Activated T-helper 2 cell treated with anti-CD3 and anti-CD28 coated beads, Interferon-gamma antibody, Interleukin-2, Interleukin-4, amounts not matched to agents 10 μg/mL and 5 μg/mL and 100 μg/mL, durations not matched to agents 14 hours and 24 hours and 36 hours (primary cell): ENCODE measurements at regions not wholly inside any gene's neighbourhood (a gene's known extent, or its start where the extent isn't known, plus 50 kb on each side); places are given as distances from the start of the nearest gene placed in this dataset.

ENCODE experiments used
- DNase-seq: peaks from one replicate; pipeline ENCODE4 v3.0.0; 2021; ENCODE audit warnings: low spot score
- H3K27ac Mint-ChIP-seq: one replicate; pipeline ENCODE4 v1.8.0; 2021; ENCODE audit warnings: mixed read lengths
- H3K27me3 Mint-ChIP-seq: one replicate; pipeline ENCODE4 v1.8.0; 2021; ENCODE audit warnings: low read depth, mixed read lengths
- H3K36me3 Mint-ChIP-seq: one replicate; pipeline ENCODE4 v1.8.0; 2021; ENCODE audit warnings: low read depth, mixed read lengths
- H3K4me1 Mint-ChIP-seq: one replicate; pipeline ENCODE4 v1.8.0; 2021; ENCODE audit warnings: low read depth, mixed read lengths
- H3K4me3 Mint-ChIP-seq: one replicate; pipeline ENCODE4 v1.8.0; 2021; ENCODE audit warnings: low read depth, mild to moderate bottlenecking, moderate library complexity, mixed read lengths
- H3K9me3 Mint-ChIP-seq: one replicate; pipeline ENCODE4 v1.8.0; 2021; ENCODE audit warnings: mixed read lengths
- intact Hi-C: fragments of 100-400 bp; cut with micrococcal nuclease; formaldehyde crosslinking; loops from one replicate; pipeline ENCODE4 v1.15.1; 2023

GRCh38 chr10:91149550-91149949, 70.9 kb upstream of the PCGF5 start:
- intact Hi-C loops: no loop called here

GRCh38 chr10:91150631-91151030, 69.8 kb upstream of the PCGF5 start:
- Mint-ChIP-seq H3K36me3 (no peaks in the 10 kb centered on the region), H3K27me3 (no peaks in the 10 kb centered on the region), H3K4me3 (no peak overlapping the region), H3K4me1 (no peaks in the 10 kb centered on the region), H3K27ac (no peak overlapping the region), H3K9me3 (no peaks in the 10 kb centered on the region)
- DNase-seq: no peak
- intact Hi-C loops: no loop called here

More at GRCh38 chr10:91149550-91149949, 70.9 kb upstream of the PCGF5 start:
- H3K9me3 Mint-ChIP-seq: no peaks in the 10 kb centered on the region
- no peaks in the 10 kb centered on the region for H3K27me3 Mint-ChIP-seq
- H3K4me1 Mint-ChIP-seq: no peaks in the 10 kb centered on the region
- H3K4me3 Mint-ChIP-seq: no peak overlapping the region
- no peak for DNase-seq
- no peak overlapping the region for H3K27ac Mint-ChIP-seq
- no peaks in the 10 kb centered on the region for H3K36me3 Mint-ChIP-seq

GRCh38 chr10:91153508-91153907, 67.0 kb upstream of the PCGF5 start:
- Mint-ChIP-seq H3K27ac (no peak overlapping the region), H3K27me3 (no peaks in the 10 kb centered on the region), H3K36me3 (no peaks in the 10 kb centered on the region), H3K9me3 (no peaks in the 10 kb centered on the region), H3K4me3 (no peak overlapping the region), H3K4me1 (peaks cover 6% of the 10 kb centered on the region)
- intact Hi-C loops: no loop called here
- DNase-seq: no peak

- Mint-ChIP-seq H3K4me1 (peaks cover 10% of the 10 kb centered on the region), H3K27me3 (no peaks in the 10 kb centered on the region), H3K36me3 (no peaks in the 10 kb centered on the region), H3K27ac (no peak overlapping the region), H3K9me3 (no peaks in the 10 kb centered on the region), H3K4me3 (no peak overlapping the region)
- no peak for DNase-seq
- intact Hi-C loops: no loop called here
Measured at GRCh38 chr10:91154842-91155241, 65.6 kb upstream of the PCGF5 start.

GRCh38 chr10:91156196-91156595, 64.3 kb upstream of the PCGF5 start:
- Mint-ChIP-seq H3K9me3 (no peaks in the 10 kb centered on the region), H3K27me3 (no peaks in the 10 kb centered on the region), H3K36me3 (no peaks in the 10 kb centered on the region), H3K4me1 (peaks cover 10% of the 10 kb centered on the region), H3K4me3 (no peak overlapping the region), H3K27ac (no peak overlapping the region)
- intact Hi-C loops: no loop called here
- no peak for DNase-seq

- Mint-ChIP-seq H3K27ac (no peak overlapping the region), H3K36me3 (peaks cover 3% of the 10 kb centered on the region), H3K4me3 (no peak overlapping the region), H3K4me1 (peaks cover 21% of the 10 kb centered on the region), H3K9me3 (no peaks in the 10 kb centered on the region), H3K27me3 (no peaks in the 10 kb centered on the region)
- no peak for DNase-seq
- intact Hi-C loops: no loop called here
Measured at GRCh38 chr10:91159254-91159783, 61.1 kb upstream of the PCGF5 start.

GRCh38 chr10:91162050-91162494, 58.4 kb upstream of the PCGF5 start:
- Mint-ChIP-seq H3K4me1 (peaks cover 31% of the 10 kb centered on the region), H3K9me3 (no peaks in the 10 kb centered on the region)
- DNase-seq: no peak

GRCh38 chr10:91162495-91163268, 57.8 kb upstream of the PCGF5 start:
- Mint-ChIP-seq H3K9me3 (no peaks in the 10 kb centered on the region), H3K27me3 (no peaks in the 10 kb centered on the region), H3K36me3 (peaks cover 3% of the 10 kb centered on the region), H3K4me1 (peaks cover 36% of the 10 kb centered on the region), H3K4me3 (peak overlapping the region; percentile 83), H3K27ac (peak overlapping the region; percentile 86)
- intact Hi-C loops: loop anchor here (1.0 to 10.0 kb wide), 4 partner anchors 155 to 632 kb away; partner anchors contain the start of genes HECTD2, RPP30 and TNKS2
- peak; percentile 64 for DNase-seq

More at GRCh38 chr10:91162050-91162494, 58.4 kb upstream of the PCGF5 start:
- H3K27ac Mint-ChIP-seq: peak overlapping the region; percentile 86
- intact Hi-C loops: loop anchor here (2.0 to 10.0 kb wide), 3 partner anchors 249 to 633 kb away; partner anchors contain the start of genes HECTD2, RPP30 and TNKS2
- H3K36me3 Mint-ChIP-seq: peaks cover 3% of the 10 kb centered on the region
- H3K27me3 Mint-ChIP-seq: no peaks in the 10 kb centered on the region
- peak overlapping the region; percentile 83 for H3K4me3 Mint-ChIP-seq

- Mint-ChIP-seq H3K36me3 (peaks cover 10% of the 10 kb centered on the region), H3K4me1 (peaks cover 34% of the 10 kb centered on the region), H3K9me3 (no peaks in the 10 kb centered on the region), H3K27ac (peak overlapping the region; percentile 76), H3K27me3 (no peaks in the 10 kb centered on the region), H3K4me3 (peak overlapping the region; percentile 85)
- intact Hi-C loops: loop anchor here (1.0 to 10.0 kb wide), 4 partner anchors 156 to 631 kb away; partner anchors contain the start of genes HECTD2, RPP30 and TNKS2
- peak; percentile 70 for DNase-seq
Measured at GRCh38 chr10:91163269-91163868, 57.1 kb upstream of the PCGF5 start.

GRCh38 chr10:91163869-91164474, 56.5 kb upstream of the PCGF5 start:
- intact Hi-C loops: loop anchor here (1.0 to 10.0 kb wide), 7 partner anchors 30 to 631 kb away; partner anchors contain the start of genes HECTD2, PCGF5, RPP30 and TNKS2
- Mint-ChIP-seq H3K27me3 (no peaks in the 10 kb centered on the region), H3K4me3 (peak overlapping the region; percentile 85), H3K4me1 (peaks cover 32% of the 10 kb centered on the region), H3K27ac (peak overlapping the region; percentile 91), H3K9me3 (no peaks in the 10 kb centered on the region), H3K36me3 (peaks cover 10% of the 10 kb centered on the region)
- peak; percentile 47 for DNase-seq

- H3K4me1 Mint-ChIP-seq: peaks cover 30% of the 10 kb centered on the region
- intact Hi-C loops: loop anchor here (1.0 to 10.0 kb wide), 5 partner anchors 30 to 630 kb away; partner anchors contain the start of genes PCGF5 and TNKS2
- H3K4me3 Mint-ChIP-seq: peak overlapping the region; percentile 85
- DNase-seq: no peak
- H3K36me3 Mint-ChIP-seq: peaks cover 11% of the 10 kb centered on the region
- peaks cover under 1% of the 10 kb centered on the region for H3K9me3 Mint-ChIP-seq
- H3K27me3 Mint-ChIP-seq: no peaks in the 10 kb centered on the region
- peak overlapping the region; percentile 20 for H3K27ac Mint-ChIP-seq
Measured at GRCh38 chr10:91164520-91165065, 55.9 kb upstream of the PCGF5 start.

- intact Hi-C loops: loop anchor here (5.0 to 10.0 kb wide), 2 partner anchors 80 to 627 kb away; partner anchors contain the start of gene TNKS2
- no peak for DNase-seq
- H3K9me3 Mint-ChIP-seq: peaks cover 9% of the 10 kb centered on the region
- peaks cover 29% of the 10 kb centered on the region for H3K4me1 Mint-ChIP-seq
- H3K4me3 Mint-ChIP-seq: no peak overlapping the region
- no peak overlapping the region for H3K27ac Mint-ChIP-seq
- H3K27me3 Mint-ChIP-seq: no peaks in the 10 kb centered on the region
- peaks cover 26% of the 10 kb centered on the region for H3K36me3 Mint-ChIP-seq
Measured at GRCh38 chr10:91167406-91167805, 53.1 kb upstream of the PCGF5 start.
